ENCODE measurements at regions not wholly inside any gene's neighbourhood (a gene's known extent, or its start where the extent isn't known, plus 50 kb on each side); places are given as distances from the start of the nearest gene placed in this dataset.

- no peak for TF ChIP-seq CTCF (conservative IDR thresholded peaks at IDR 0.05; ENCODE audit: low read depth, low read length)
- no peak for TF ChIP-seq EZH2 (IDR thresholded peaks at IDR 0.05; ENCODE audit: low read length, unreplicated experiment)
Measured at GRCh38 chr18:46246101-46246500, 141.9 kb downstream of the HAUS1 start.
